ENCODE measurements at regions not wholly inside any gene's neighbourhood (a gene's known extent, or its start where the extent isn't known, plus 50 kb on each side); places are given as distances from the start of the nearest gene placed in this dataset.

GRCh38 chr11:8321876-8322275 lies 58.2 kb upstream of the LMO1 start:
- DNase-seq (ENCODE audit: low spot score) = no peak
- TF ChIP-seq CTCF (conservative IDR thresholded peaks at IDR 0.05; ENCODE audit: low read depth) = no peak
- ChIA-PET POLR2A (ENCODE audit: low non-redundant PET) (no interaction called here), CTCF (no interaction called here)
- no peak overlapping the region for H3K27ac ChIP-seq

- H3K27ac ChIP-seq = no peak overlapping the region
- ChIA-PET CTCF (interaction anchor here (1.4 kb wide), 1 partner anchor 9 kb away, joined by 3 read pairs; no protein-coding TSS in a partner anchor), POLR2A (ENCODE audit: low non-redundant PET) (no interaction called here)
- no peak for DNase-seq (ENCODE audit: low spot score)
- no peak for TF ChIP-seq CTCF (conservative IDR thresholded peaks at IDR 0.05; ENCODE audit: low read depth)
Measured at GRCh38 chr11:8320076-8320475, 56.4 kb upstream of the LMO1 start.

GRCh38 chr11:8318536-8318935 lies 54.9 kb upstream of the LMO1 start:
- H3K27ac ChIP-seq = no peak overlapping the region
- DNase-seq (ENCODE audit: low spot score) = no peak
- CTCF ChIA-PET = no interaction called here
- POLR2A ChIA-PET (ENCODE audit: low non-redundant PET) = no interaction called here
- TF ChIP-seq CTCF (conservative IDR thresholded peaks at IDR 0.05; ENCODE audit: low read depth) = no peak

- POLR2A ChIA-PET (ENCODE audit: low non-redundant PET) = no interaction called here
- CTCF ChIA-PET = interaction anchor here (0.7 kb wide), 1 partner anchor 28 kb away, joined by 3 read pairs; no protein-coding TSS in a partner anchor
- no peak for DNase-seq (ENCODE audit: low spot score)
- TF ChIP-seq CTCF (conservative IDR thresholded peaks at IDR 0.05; ENCODE audit: low read depth) = no peak
- H3K27ac ChIP-seq = no peak overlapping the region
Measured at GRCh38 chr11:8317159-8317558, 53.5 kb upstream of the LMO1 start.

- DNase-seq (ENCODE audit: low spot score) = no peak
- CTCF ChIA-PET = no interaction called here
- H3K27ac ChIP-seq = no peak overlapping the region
- POLR2A ChIA-PET (ENCODE audit: low non-redundant PET) = no interaction called here
- no peak for TF ChIP-seq CTCF (conservative IDR thresholded peaks at IDR 0.05; ENCODE audit: low read depth)
Measured at GRCh38 chr11:8315954-8316353, 52.3 kb upstream of the LMO1 start.

GRCh38 chr11:8315463-8315862 lies 51.8 kb upstream of the LMO1 start:
- CTCF ChIA-PET = interaction anchor here (1.2 kb wide), 1 partner anchor 14 kb away, joined by 5 read pairs; no protein-coding TSS in a partner anchor
- POLR2A ChIA-PET (ENCODE audit: low non-redundant PET) = no interaction called here
- no peak for DNase-seq (ENCODE audit: low spot score)
- TF ChIP-seq CTCF (conservative IDR thresholded peaks at IDR 0.05; ENCODE audit: low read depth) = no peak
- H3K27ac ChIP-seq = no peak overlapping the region

- CTCF ChIA-PET = interaction anchor here (1.2 kb wide), 1 partner anchor 14 kb away, joined by 5 read pairs; no protein-coding TSS in a partner anchor
- POLR2A ChIA-PET (ENCODE audit: low non-redundant PET) = no interaction called here
- DNase-seq (ENCODE audit: low spot score) = no peak
- no peak for TF ChIP-seq CTCF (conservative IDR thresholded peaks at IDR 0.05; ENCODE audit: low read depth)
- no peak overlapping the region for H3K27ac ChIP-seq
Measured at GRCh38 chr11:8314916-8315315, 51.2 kb upstream of the LMO1 start.

All from RWPE1 (cell line).